NCI-H2171 treated with DMSO at 0.1 percent for 48 hours (cell line): ENCODE measurements at regions not wholly inside any gene's neighbourhood (a gene's known extent, or its start where the extent isn't known, plus 50 kb on each side); places are given as distances from the start of the nearest gene placed in this dataset.
"Not testable (repeated sequence)": the region's sequence is repeated elsewhere in the genome, so short reads cannot be mapped to it uniquely, and the experiment has no call there.

Experiments used
- DNase-seq: peaks from one replicate; lab custom pipeline; 2025; lab: John Stamatoyannopoulos, UW

DNA sequence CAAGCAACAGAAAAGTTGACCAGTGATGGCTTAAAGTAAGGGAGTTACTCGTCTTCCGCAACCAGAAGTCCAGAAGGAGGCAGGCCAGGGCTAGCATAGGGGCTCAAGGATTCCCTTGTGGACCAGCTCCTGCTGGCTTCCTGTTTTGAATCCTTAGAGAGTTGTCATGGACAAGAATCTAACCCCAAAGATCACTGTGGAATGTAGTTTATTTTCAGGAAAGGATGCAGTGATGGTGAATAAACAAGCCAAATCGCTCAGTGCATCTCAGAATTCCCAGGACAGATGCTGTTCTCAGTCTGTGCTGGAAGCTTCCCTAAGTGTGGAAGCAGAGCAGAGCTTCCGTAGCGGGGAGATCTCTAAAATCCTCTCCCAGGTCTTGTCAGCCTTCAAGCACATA lies 311.3 kb downstream of the C12orf75 start:
- DNase-seq = no peak

DNA sequence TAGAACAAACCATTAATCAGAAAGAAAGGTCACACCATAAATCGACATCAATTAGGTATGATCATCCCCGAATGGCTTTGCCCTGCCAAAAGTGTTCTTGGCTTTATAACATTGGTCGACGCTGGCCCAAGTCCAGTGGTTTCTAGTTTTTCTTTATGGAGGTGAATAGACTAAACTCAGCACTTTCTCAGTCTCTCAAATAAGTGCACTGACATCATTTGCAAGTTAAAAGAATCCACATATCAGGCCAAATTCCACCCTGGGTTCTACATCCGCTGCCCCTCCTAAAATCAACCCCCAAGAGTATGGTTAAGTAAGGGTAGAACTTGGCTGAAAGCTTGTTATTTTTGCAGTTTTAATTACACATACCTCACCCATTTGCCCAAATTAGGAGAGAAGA lies 314.3 kb downstream of the C12orf75 start:
- DNase-seq = no peak

DNA sequence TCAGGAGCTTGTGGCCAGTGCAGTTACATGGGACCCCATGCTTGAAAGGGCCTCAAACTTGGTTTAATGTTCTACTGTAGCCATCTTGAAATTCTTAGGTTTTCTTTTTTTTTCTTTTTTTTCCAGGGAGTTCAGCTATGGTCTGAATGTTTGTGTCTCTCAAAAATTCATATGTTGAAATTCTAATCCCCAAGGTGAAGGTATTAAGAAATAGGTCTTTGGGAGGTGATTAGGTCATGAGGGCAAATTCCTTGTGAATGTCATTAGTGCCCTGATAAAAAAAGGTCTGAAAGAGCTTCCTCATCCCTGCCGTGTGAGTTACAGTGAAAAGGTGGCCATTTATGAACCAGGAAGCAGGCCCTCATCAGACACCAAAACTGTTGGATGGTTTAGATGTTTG lies 324.1 kb downstream of the C12orf75 start:
- no peak for DNase-seq

DNA sequence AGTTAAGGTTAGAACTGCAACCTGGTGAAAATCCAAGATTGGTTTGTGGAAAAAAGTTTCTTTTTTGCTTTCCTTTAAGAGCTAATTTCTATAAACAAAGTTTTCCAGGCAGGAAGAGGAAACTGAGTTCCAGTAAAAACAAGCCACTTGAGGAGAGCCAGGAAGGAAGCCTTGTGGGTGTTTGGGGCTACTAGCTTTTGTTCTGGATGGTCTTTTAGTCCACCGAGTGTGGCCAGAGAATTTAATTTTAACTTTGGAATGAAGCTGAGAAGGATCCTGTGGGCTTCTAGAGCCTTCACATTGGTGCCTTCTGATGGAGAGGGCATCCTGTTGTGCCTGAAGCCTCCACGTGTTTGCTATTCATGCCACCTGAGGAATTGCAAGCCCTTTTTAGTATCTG lies 327.9 kb downstream of the C12orf75 start:
- no peak for DNase-seq

DNA sequence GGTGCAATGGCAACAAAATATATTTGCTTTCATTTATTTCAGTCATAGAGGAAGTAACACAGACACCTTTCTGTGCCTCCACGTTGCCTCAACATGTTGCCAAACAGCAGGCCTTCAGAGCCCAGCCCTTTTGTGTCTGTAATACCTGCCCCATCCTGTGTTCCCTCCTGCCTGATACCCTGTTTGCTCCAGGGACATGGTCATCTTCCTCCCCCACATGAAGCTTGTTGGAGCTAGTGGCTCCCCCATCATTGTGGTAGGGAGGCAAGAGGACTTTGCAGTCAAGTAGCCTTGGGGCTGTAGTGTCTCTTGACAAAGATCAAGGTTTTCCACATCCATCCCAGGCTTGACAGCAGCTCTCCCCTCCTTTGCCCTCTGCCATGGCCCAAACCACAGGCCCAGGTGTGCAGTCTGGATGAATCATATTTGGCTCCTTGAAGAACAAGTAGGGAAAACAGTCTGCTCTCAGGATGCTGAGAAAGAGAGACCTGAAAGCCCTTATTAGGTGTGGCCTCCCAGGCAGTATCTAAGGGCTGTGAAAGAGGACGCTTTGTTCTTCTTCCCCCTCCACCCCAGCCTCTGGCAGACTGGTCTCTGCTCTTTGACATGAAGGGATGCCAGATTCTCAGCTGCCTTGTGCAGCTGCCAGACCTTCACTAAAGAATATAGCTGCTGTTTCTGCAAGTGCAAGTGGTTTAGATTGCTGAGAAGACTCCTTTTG lies 329.0 kb downstream of the C12orf75 start:
- DNase-seq = no peak

DNA sequence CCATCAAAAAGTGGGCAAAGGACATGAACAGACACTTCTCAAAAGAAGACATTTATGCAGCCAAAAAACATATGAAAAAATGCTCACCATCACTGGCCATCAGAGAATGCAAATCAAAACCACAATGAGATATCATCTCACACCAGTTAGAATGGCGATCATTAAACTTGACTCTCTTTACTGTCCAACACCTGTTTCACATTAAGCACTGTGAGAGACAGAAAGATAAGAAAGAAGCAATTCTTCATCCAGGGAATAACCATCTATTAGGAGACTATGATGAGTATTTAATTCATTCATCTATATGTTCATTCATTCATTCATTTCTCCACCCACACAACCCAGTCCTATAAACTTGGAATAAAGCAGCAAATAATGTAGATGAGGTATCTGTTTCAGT lies 334.3 kb downstream of the C12orf75 start:
- DNase-seq = not testable (repeated sequence)

DNA sequence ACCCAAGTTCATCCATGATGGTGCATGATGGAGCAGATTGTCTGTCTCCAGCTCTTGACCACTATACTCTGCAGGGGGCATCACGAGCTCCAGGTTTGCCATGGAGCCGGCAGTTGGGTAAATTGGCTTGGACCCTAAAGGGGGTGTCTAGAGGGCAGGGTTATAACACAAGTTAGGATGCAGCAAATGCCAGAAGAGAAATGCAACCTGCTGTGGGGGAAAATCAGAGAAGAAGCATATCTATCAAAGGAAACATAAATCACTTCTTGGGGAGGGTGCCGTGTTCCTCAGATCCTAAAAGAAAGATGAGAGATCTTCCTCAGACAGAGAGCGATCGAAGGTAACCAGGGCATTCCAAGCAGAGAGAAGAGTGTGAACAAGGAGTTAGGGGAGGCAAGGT lies 334.9 kb downstream of the C12orf75 start:
- no peak for DNase-seq

DNA sequence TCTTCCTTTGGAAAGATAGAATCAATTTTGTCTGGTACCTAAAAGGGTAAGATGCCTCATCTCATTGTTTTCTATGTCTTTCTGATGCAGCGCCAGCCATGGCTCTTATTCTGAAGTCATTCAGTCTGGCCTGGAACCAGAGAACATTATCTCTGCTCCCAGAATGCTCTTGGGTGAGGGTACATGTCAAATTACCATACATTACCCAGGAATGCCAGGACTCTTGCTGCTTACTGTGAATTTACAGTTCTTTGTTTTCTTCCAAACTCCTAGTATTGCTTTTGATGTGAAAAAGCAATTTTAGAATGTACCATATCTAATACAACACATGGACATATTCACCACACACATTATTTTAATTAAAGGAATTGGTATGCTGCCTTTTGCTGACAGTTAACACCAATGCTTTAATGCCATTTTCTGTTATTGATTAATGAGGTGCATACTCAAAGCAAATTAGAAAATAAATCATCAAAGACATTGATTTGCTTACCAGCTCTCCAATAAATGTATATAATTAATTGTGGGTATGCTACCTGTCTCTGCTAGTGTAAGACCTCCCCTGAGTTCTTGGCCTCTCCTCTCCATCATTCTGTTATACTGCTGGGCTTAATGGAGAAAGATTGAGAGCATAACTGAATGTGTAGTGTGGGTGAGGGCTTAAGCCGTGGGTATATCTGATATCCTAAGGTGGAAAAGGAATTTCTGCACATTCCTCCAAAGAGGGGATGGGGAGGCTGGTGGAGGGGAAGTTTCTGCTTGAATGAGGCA lies 337.7 kb downstream of the C12orf75 start:
- DNase-seq = no peak

DNA sequence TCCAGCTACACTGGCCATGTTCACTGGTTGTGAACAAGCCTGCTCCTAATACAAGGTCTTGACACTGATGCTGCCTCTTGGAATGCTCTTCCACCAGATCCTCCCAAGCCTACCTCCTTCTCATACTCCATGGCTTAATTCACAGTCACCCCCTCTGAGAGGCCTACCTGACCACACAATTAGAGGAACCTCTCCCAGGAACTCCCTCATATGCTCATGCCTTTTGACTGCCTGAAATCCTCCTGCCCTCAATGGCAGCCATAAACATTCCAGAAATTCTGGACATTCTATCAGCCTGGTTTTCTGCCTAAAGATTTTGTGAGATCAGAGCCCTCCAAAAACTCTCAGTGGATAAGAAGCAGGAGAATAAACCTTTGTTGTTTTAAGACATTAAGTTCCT lies 340.2 kb downstream of the C12orf75 start:
- DNase-seq = no peak

DNA sequence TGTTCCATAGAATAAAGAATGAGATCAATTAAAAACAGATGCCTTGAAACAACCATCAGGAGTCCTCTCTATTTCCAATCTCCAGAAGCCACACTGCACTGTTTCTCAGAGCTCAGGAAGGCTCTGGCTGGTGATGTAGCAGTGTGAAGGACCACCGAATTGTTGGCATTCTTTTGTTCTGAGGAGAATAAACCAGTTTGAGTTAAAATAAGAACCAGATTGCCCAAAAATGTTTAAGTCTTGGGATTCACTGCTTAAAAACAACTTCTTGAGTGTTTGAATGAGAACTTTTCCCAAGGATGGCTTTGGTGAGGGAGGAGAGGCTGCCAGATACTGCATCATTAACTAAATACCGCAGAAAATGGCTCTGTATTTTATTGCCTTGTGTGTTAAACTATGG lies 341.2 kb downstream of the C12orf75 start:
- DNase-seq = no peak

DNA sequence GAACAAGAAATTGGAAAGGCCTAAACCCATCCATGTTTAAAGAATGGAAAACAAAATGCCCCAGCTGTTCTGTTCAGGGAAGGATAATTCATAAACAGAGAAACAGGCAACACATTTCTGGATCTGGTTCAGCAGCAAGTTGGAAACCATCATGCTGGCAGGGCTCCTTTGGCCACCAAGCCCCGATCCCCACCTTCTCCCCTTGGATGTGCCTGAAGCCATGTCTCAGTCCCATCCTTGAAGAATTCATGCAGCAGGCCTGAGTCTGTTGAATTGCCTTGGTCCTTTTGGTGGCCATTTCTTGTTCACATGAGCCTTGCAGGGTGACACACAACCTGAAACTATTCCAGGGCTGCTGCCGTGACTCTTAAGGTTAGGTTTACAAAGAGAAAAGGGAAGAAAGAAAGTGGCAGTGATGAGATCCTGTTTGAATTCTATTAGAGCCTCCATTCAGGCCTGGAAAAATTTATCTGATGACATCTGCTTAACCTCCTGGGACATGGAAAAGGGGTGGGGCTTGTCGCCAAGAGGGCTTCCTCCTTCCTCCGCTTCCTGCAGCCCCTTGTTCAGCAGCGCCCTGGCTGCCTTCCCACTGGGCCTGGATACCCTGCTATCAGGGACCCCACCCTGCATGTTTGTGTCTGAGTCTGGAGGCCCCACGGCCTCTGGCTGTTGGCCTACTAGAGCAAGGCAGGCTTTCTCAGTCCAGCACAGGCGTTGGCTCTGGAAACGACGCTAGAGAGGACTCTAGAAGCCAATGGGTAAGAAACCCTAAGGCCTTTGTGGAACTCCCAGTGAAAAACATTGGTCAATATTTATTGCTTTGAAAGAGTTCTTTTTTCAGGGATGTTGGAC lies 341.9 kb downstream of the C12orf75 start:
- DNase-seq = no peak

DNA sequence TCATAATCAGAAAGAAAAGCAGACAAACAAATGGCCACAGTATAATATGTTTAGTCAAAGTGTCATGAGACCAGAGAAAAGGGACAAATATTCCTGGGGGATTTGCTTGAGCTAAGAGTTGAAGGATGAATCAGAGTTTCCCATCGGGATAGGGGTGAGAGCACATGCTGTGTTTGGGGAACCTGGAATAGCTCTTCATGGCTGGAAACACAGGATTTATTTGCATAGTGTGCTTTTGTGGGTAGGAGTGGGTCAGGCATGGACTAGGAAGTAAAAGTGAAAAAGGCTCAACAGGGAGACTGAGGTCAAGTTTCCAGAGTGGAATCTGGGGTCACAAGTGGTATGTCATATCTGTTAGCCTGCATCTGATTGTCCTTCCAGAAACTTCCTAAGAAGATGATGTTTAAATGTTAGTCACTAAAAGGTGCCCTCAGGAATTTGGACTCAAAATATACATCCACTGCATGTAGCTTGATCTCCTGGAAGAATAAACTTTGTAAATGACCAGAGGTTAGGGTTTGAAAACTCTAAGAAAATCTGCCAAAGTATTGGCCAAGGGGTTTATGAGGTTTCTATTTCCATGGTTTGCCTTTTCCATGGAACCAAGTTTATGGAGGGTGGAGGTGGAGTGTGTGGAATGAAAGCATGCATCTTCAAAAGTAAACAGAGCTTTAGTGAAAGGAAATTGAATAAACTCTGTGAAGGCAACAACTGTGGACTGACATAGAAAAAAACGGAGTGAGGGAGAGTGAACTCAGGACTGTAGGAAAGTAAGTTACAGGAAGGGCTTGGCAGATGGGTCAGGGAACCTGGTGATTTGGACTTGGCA lies 344.6 kb downstream of the C12orf75 start:
- no peak for DNase-seq

DNA sequence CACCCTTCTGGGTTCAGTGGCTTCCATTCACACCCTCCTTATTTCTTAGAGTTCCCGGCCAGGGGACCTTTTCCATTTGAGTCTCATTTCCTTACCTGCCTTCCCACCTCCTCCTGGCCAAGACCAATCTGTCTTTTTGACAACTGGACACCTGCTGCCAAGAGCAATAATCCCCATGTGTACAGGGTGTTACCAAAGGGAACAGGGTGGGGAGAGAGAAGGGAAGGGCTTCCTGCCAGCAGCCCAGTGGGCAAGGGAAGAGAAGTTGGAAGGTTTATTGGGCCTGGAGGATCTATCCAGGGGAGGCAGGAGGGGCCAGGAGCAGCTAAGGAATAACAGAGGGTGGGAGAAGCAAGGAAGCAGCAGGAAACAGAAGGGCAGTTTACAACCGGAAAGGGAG lies 346.2 kb downstream of the C12orf75 start:
- DNase-seq = no peak

DNA sequence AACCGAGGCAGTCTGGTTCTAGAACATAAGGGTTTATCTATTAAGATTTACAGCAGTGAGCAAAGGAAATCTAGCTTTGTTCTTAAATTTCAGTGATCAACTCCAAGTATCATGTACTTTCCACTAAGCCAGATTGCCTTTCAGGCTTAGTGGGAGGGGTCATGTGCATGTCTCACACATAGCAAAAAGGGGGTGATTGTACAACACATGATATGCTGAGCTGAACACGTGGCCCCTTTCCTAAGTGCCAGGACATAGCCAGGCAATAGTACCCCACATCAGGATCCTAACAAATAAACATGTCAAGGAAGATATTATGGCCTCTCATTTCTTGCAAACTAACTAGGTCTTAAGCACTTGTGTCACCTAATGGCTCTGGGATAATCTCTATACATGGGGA lies 347.2 kb downstream of the C12orf75 start:
- no peak for DNase-seq

DNA sequence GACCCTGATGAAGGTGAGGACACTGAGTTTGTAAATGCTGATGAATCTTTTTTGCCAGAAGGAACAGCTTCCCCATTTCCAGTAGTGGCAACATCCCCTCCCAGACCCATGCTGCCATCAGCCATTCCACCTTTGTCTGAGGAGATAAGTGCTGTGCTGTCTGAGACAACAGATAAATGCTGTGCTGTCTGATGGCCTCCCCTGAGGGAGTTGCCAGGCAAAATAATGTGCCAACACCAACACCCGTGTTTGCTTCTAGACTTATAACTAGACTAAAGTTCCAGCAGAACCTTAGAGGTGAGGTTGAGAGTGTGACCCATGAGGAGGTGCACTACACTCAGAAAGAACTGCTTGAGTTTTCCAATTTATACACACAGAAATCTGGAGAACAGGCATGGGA lies 349.5 kb downstream of the C12orf75 start:
- no peak for DNase-seq

DNA sequence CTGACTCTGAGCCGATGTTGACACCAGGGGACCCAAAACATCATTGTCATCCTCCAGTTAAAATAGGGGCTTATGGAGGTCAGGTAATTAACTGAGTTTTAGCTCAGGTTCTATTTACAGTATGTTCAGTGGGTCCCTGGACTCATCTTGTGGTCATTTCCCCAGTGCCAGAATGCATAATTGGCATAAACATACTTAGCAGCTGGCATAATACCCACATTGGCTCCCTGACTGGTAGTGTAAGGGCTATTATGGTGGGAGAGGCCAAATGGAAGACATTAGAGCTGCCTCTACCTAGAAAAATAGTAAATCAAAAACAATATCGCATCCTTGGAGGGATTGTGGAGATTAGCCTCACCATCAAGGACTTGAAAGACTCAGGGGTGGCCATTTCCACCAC lies 350.9 kb downstream of the C12orf75 start:
- no peak for DNase-seq

DNA sequence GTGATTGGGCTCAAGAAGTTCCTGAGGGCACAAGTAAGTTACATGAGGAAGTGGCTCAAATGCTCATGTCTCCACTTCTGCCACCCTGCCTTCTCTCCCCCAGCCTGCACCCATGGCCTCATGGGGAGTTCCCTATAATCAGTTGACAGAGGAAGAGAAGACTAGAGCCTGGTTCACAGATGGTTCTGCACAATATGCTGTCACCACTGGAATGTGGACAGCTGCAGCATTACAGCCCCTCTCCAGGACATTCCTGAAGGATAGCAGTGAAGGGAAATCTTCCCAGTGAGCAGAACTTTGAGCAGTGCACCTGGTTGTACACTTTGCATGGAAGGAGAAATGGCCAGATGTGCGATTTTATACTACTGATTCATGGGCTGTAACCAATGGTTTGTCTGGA lies 352.3 kb downstream of the C12orf75 start:
- DNase-seq = not testable (repeated sequence)

DNA sequence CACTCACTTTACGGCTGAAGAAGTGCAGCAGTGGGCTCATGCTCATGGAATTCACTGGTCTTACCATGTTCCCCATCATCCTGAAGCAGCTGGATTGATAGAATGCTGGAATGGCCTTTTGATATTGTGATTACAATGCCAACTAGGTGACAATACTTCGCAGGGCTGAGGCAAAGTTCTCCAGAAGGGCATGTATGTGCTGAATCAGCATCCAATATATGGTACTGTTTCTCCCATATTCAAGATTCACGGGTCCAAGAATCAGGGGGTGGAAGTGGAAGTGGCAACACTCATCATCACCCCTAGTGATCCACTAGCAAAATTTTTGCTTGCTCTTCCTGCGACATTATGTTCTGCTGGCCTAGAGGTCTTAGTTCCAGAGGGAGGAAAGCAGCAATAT lies 353.3 kb downstream of the C12orf75 start:
- not testable (repeated sequence) for DNase-seq

DNA sequence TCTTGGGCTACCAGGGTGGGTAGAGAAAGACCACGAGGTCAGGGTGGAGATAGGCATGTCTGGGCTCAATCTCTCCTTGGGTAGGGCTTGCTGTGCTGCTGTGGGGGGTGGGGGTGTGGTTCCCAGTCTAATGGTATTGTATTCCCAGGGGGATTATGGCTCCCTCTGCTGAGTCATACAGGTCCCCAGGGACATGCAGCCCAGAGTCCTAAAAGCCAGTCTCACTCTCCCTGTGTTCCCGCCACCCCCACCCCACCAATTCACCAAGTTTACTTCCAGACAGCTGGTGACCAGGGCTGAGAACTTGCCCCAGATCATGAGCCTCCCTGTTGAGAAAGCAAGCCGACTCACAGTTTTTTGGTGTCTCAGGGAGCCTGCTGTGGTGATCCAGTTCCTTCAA lies 367.6 kb downstream of the C12orf75 start:
- DNase-seq = no peak

DNA sequence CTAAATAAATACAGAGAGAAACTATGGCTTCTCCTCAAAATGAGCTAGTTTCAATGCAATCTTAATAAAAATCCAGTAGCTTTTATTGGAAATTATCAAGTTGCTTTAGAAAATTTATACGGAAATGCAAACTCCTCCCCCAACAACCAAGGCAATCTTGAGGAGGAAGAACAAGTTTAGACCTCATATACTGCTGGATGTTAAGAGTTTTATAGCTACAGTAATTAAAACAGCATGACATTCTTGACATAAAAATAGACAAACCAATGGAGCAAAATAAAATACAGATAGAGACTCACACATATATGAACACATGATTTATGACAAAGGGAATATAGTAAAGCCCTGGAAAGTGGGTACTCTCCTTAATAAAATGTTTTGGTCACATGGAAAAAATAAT lies 368.7 kb downstream of the C12orf75 start:
- no peak for DNase-seq

DNA sequence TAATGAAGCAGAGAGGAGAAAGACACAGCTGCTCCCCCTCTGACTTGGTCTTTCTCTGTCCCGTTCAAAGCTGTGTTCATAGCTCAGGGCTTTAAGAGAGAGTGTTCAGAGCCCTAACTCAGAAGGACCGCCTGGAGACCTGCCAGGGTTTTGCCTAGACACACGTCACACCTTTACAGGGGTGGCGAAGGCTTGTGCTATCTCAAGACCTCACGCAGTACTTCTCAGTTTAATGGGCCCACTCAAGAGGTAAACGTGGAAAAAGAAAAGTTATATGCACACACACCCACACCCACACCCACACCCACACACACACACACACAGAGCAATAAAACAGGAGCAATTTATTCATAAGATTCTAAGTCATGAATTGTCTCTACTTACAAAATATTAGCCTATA lies 374.3 kb downstream of the C12orf75 start:
- DNase-seq = no peak

DNA sequence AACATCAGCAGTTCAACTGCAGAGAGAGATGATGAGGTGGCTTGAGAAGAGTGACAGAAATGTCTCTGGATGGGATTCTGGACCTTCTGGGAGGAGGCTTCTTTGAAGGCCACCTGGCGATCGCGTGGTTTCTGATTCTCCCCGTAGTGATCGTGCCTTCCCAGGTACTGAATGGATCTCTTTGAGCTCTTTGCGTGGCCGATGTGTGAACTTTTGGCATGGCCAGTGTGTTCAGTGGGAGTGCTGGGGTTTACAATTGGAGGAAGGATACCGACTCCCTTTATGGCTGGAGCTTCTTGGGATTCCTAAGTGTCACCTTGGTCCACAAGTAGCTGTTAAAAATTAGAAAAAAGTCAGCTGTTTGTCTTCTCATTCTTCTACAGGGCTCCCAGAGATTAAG lies 374.7 kb downstream of the C12orf75 start:
- no peak for DNase-seq
